ENCODE measurements at regions not wholly inside any gene's neighbourhood (a gene's known extent, or its start where the extent isn't known, plus 50 kb on each side); places are given as distances from the start of the nearest gene placed in this dataset.

GRCh38 chr12:61694214-61694613 is 566.0 kb upstream of the USP15 start:
- Histone ChIP-seq H3K27me3 (no peaks in the 10 kb centered on the region), H3K9me3 (ENCODE audit: low read depth) (peaks cover 3% of the 10 kb centered on the region), H3K36me3 (no peaks in the 10 kb centered on the region), H3K27ac (no peak overlapping the region), H3K4me1 (ENCODE audit: low read depth) (no peaks in the 10 kb centered on the region), H3K4me3 (no peak overlapping the region)
- DNase-seq (ENCODE audit: low read depth in 1 of 2, low spot score in 1 of 2) = no peak
- TF ChIP-seq CTCF (IDR thresholded peaks at IDR 0.05; ENCODE audit: low read depth, low read length) = no peak

- peaks cover 3% of the 10 kb centered on the region for H3K9me3 ChIP-seq (ENCODE audit: low read depth)
- no peak overlapping the region for H3K4me3 ChIP-seq
- no peaks in the 10 kb centered on the region for H3K36me3 ChIP-seq
- no peaks in the 10 kb centered on the region for H3K4me1 ChIP-seq (ENCODE audit: low read depth)
- DNase-seq (ENCODE audit: low read depth in 1 of 2, low spot score in 1 of 2) = no peak
- TF ChIP-seq CTCF (IDR thresholded peaks at IDR 0.05; ENCODE audit: low read depth, low read length) = no peak
- no peaks in the 10 kb centered on the region for H3K27me3 ChIP-seq
- no peak overlapping the region for H3K27ac ChIP-seq
Observed at GRCh38 chr12:61701471-61701870, 558.7 kb upstream of the USP15 start.

GRCh38 chr12:61706783-61707182 is 553.4 kb upstream of the USP15 start:
- no peak for DNase-seq (ENCODE audit: low read depth in 1 of 2, low spot score in 1 of 2)
- H3K4me3 ChIP-seq = no peak overlapping the region
- H3K36me3 ChIP-seq = no peaks in the 10 kb centered on the region
- no peaks in the 10 kb centered on the region for H3K27me3 ChIP-seq
- no peaks in the 10 kb centered on the region for H3K9me3 ChIP-seq (ENCODE audit: low read depth)
- no peak for TF ChIP-seq CTCF (IDR thresholded peaks at IDR 0.05; ENCODE audit: low read depth, low read length)
- H3K27ac ChIP-seq = no peak overlapping the region
- H3K4me1 ChIP-seq (ENCODE audit: low read depth) = no peaks in the 10 kb centered on the region

- no peak overlapping the region for H3K4me3 ChIP-seq
- no peak for DNase-seq (ENCODE audit: low read depth in 1 of 2, low spot score in 1 of 2)
- no peak overlapping the region for H3K27ac ChIP-seq
- no peaks in the 10 kb centered on the region for H3K9me3 ChIP-seq (ENCODE audit: low read depth)
- no peaks in the 10 kb centered on the region for H3K27me3 ChIP-seq
- no peaks in the 10 kb centered on the region for H3K36me3 ChIP-seq
- no peaks in the 10 kb centered on the region for H3K4me1 ChIP-seq (ENCODE audit: low read depth)
- no peak for TF ChIP-seq CTCF (IDR thresholded peaks at IDR 0.05; ENCODE audit: low read depth, low read length)
Observed at GRCh38 chr12:61713121-61713520, 547.1 kb upstream of the USP15 start.

- H3K4me1 ChIP-seq (ENCODE audit: low read depth) = no peaks in the 10 kb centered on the region
- no peak for TF ChIP-seq CTCF (IDR thresholded peaks at IDR 0.05; ENCODE audit: low read depth, low read length)
- no peaks in the 10 kb centered on the region for H3K36me3 ChIP-seq
- H3K4me3 ChIP-seq = no peak overlapping the region
- H3K27me3 ChIP-seq = no peaks in the 10 kb centered on the region
- H3K27ac ChIP-seq = no peak overlapping the region
- no peak for DNase-seq (ENCODE audit: low read depth in 1 of 2, low spot score in 1 of 2)
- H3K9me3 ChIP-seq (ENCODE audit: low read depth) = no peaks in the 10 kb centered on the region
Observed at GRCh38 chr12:61717986-61718385, 542.2 kb upstream of the USP15 start.

- Histone ChIP-seq H3K36me3 (no peaks in the 10 kb centered on the region), H3K9me3 (ENCODE audit: low read depth) (no peaks in the 10 kb centered on the region), H3K27me3 (no peaks in the 10 kb centered on the region), H3K4me1 (ENCODE audit: low read depth) (no peaks in the 10 kb centered on the region), H3K27ac (no peak overlapping the region), H3K4me3 (no peak overlapping the region)
- no peak for TF ChIP-seq CTCF (IDR thresholded peaks at IDR 0.05; ENCODE audit: low read depth, low read length)
- no peak for DNase-seq (ENCODE audit: low read depth in 1 of 2, low spot score in 1 of 2)
Observed at GRCh38 chr12:61739925-61740324, 520.3 kb upstream of the USP15 start.
